Endothelial cell of umbilical vein (primary cell): ENCODE measurements at regions not wholly inside any gene's neighbourhood (a gene's known extent, or its start where the extent isn't known, plus 50 kb on each side); places are given as distances from the start of the nearest gene placed in this dataset.

Experiments used
- MYC ChIP-seq: IDR thresholded peaks from one replicate; pipeline ENCODE4 v1.6.1; 2011; ENCODE audit warnings: mild to moderate bottlenecking, low read depth, low read length
- POLR2AphosphoS5 ChIP-seq: IDR thresholded peaks from 2 replicates; pipeline ENCODE4 v1.6.1; 2012; ENCODE audit warnings: low read depth, mild to moderate bottlenecking, control low read depth, low read length, moderate library complexity; ENCODE audit not compliant: insufficient read depth
- TF ChIP-seq, protein P1 (sequence below), 2 donors: IDR thresholded peaks; 1 replicate in 1 of 2; 2 replicates in 1 of 2; pipeline ENCODE4 v1.5.1; 2011; ENCODE audit warnings: low read length in 2 of 2, mild to moderate bottlenecking in 2 of 2, moderate library complexity in 2 of 2, control low read depth in 1 of 2, inconsistent platforms in 1 of 2, low read depth in 1 of 2; ENCODE audit not compliant: insufficient read depth in 1 of 2; ENCODE audit errors: extremely low read depth in 1 of 2

DNA sequence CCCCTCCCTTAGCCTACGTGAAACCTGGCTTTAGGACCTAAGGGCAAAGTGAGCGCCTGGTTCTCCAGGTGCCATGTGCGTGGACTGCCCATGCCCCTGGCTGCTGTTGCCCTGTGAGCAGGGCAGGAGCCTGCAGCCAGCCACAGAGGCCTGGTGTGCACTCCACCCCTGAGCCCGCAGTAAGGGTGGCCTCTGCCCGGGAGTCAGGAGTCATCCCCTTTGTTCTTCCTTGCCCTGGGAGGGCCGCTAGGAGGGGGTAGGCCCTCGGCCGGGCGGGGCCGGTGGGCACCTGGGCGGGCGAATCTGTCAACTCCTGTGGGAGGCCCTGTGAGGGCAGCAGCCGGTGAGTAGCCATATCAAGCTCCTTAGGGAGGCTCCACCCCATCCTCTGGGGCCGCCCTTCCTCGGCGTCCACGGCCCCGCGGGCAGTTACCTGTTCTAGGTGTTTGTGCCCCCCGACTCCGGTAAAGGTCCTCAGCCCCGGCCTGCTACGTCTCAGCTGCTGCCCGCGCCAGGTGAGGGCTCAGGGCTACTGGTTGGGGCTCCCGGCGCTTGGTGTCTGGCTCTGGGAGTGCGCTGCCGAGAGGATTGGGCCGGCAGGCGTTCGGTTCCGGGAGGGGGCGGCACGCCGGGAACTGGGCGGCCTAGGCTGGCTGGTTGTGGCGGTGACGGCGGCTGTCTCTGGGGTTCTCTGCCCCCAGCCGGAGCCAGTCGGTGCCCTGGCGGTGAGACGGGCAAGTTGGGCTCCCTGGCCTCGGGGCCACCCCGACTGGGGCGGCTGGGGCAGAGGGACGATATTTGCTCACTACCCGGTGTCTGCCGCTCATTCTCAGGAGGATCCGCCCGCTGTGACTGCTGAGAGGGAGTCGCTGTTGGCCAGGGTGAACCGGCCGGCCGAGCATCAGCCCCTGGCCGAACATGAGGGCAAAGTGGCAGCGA, 1060.2 kb downstream of the TECRL start:
- TF ChIP-seq, protein P1, sequence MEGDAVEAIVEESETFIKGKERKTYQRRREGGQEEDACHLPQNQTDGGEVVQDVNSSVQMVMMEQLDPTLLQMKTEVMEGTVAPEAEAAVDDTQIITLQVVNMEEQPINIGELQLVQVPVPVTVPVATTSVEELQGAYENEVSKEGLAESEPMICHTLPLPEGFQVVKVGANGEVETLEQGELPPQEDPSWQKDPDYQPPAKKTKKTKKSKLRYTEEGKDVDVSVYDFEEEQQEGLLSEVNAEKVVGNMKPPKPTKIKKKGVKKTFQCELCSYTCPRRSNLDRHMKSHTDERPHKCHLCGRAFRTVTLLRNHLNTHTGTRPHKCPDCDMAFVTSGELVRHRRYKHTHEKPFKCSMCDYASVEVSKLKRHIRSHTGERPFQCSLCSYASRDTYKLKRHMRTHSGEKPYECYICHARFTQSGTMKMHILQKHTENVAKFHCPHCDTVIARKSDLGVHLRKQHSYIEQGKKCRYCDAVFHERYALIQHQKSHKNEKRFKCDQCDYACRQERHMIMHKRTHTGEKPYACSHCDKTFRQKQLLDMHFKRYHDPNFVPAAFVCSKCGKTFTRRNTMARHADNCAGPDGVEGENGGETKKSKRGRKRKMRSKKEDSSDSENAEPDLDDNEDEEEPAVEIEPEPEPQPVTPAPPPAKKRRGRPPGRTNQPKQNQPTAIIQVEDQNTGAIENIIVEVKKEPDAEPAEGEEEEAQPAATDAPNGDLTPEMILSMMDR (IDR thresholded peaks at IDR 0.05; ENCODE audit: extremely low read depth in 1 of 2, insufficient read depth in 1 of 2, low read depth in 1 of 2, low read length in 2 of 2), result no peak
- TF ChIP-seq POLR2AphosphoS5 (no peak), MYC (no peak)
